Fibroblast of skin of left biceps (primary cell): ENCODE measurements at regions not wholly inside any gene's neighbourhood (a gene's known extent, or its start where the extent isn't known, plus 50 kb on each side); places are given as distances from the start of the nearest gene placed in this dataset.
"Not testable (repeated sequence)": the region's sequence is repeated elsewhere in the genome, so short reads cannot be mapped to it uniquely, and the experiment has no call there.

Experiments used
- DNase-seq, 2 experiments: peaks; one replicate each; pipeline ENCODE4 v3.0.0-alpha.2; 2013; ENCODE audit warnings: low read depth in 2 of 2

DNA sequence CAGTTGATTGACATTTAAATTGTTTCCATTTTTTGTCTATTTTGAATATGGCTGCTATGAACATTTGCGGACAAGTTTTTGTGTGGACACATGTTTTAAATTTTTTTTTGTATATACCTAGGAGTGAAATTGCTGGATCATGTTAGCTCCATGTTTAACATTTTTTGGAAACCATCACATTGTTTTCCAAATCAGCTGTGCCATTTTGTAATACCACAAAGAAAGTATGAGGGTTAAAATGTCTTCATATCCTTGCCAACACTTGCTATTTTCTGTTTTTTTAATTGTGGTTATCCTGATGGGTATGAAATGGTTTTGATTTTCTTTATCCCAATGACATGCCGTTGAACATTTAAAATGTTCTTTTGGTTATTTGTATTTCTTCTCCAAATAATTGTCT, 52.1 kb downstream of the CARTPT start:
- DNase-seq = no peak

DNA sequence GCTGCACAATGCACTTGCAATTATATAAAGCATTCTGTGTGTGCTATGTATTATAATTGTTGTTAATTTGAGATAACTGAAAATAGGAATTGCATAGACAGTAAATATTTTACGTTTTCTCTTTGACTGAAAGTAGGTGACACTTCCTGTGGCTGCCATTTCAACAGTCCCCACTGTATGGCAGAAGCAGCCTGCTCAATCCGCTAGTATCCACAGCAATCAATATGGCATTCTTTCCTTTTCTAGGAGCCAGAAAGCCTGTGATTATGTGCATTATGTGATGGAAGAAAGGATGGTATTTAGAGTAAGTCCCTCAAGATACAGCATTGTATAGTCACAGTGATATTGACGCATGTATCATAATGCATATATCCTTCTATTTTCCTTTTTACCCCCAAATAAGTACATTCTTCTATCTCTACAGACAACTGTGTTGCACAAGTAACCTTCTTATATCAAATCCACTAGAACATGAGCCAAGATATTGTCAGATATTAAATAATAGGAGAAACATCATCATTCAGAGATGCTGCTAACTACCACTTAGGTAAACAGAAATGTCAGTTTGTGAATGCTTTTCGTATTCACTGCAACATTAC, 59.7 kb downstream of the CARTPT start:
- peak in 1 of 2 experiments; percentile 11 for DNase-seq

DNA sequence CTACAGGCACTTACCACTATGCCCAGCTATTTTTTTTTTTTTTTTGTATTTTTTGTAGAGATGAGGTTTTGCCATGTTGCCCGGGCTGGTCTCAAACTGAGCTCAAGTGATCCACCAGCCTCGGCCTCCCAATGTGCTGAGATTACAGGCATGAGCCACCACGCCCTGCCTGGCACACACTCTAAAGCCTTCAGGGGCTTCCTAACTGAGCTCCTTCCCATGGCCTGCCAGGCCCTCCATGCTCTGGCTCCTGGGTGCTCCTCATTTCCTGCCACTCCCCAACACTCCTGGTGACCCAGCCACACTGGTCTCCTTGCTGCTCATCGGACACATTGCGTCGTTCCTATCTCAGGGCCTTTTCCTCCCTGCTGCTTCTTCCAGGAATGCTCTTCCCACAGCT, 61.5 kb downstream of the CARTPT start:
- no peak for DNase-seq

DNA sequence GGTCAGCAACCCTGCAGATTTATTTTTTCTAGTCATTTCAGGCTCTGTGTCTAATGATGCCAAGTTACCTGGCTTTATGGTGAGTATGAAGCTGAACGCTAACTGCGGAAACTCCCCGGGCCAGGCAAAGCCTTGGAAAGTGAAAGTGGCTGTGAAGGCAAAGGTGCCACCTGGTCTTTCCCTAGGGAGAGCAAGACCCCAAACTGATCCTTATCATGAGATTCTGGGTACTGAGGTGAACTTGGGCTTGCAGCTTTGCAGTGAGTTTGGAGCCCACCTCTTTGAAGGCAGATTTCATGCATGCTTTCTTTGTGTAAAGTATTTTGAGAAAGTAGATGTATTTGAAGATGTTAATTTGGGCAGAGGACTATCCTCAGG, 63.3 kb downstream of the CARTPT start:
- DNase-seq = no peak

DNA sequence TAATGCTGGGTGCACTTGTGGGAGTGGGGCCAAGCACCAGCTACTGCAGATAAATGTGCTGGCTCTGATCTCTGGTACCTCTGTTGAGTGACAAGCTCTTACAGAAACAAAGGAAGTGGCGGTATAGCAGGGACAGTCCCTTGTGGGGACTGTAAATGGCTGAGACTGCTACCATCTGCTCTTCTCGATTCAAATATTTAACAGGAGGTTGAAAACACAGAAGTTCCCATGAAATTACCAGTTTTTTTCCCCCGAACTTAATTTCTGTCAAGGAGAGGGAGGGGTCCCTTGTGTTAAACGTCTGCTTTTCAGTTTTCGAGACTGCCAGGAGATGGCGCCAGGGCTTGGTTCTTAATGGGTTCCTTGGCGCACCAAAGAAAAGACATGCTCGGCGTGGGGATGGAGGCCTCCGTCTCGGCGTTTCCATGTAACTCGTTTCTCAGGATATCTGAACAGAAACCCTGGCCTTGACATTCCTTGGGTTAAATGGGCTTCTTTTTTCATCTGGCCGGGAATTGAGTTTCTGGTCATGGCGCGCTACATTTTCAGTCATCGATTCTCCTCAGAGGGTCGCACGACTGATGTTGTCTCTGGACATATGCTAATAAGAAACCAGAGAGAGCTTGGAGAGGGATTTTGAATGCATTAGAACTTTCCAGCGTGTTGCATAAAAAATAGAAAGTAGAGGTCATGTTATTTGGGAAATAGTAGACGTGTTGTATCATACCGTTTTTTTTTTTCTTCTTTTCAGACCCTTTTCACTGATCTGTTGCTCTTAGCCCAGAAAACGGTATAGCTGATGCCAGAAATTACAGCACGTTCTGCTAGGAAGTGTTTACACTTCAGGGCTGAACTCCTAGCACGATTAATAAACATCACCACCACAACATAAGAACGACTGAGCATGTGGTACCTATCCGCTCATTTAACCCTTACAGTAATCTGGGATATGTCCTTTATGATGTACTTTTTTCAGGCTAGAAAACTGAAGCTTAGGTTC, 64.0 kb downstream of the CARTPT start:
- DNase-seq = peak; percentile 48 to 53

DNA sequence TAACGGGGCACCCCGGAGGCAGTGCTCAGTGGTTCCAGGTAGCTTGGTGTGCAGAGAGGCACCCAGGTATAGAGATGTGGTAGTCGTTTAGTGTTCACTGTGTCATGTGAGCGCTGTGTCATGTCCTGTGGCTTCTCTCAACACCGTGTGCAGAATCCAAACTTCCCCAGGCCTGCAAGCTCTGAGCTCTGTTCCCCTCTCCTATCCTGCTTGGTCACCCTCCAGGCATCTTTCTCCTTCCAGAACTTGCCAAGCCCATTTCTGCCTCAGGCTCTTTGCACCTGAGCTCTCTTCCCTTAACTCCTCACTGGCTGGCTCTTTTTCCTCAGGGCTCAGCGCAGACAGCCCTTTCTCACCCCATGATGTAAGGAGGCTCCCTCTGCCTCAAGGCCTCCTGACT, 64.8 kb downstream of the CARTPT start:
- DNase-seq = no peak

DNA sequence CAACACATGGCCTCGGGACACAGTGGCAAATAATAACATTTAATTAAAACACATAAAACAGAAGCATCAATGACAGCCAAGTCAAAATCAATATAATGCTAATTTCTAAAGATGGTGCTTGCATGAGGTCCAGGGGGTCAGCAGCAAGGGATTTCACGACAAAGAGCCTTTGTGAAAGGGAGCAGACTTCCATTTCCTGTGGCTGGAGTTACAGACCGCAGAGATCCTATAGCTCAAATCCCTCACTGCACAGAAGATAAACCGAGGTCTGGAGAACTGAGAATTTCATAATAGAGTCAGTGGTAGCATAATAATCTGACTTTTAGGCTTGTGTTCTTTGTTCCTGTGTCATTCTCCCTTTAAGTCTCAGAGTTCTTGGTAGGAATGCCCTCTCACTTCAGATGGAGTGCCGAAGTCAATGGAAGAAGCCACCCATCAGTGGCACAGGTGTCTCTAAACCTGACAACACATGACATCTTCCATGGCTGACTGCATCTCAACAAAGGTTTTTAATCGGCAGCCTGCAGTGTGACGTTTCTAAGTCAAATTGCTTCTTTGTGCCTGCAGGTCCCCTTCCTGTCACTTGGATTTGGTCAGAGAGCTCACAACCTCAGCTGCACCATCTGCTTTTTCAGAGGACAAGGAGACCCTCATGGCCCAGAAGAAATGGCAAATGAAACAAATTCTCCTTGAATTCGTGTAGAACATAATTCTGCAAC, 67.4 kb downstream of the CARTPT start:
- no peak for DNase-seq

DNA sequence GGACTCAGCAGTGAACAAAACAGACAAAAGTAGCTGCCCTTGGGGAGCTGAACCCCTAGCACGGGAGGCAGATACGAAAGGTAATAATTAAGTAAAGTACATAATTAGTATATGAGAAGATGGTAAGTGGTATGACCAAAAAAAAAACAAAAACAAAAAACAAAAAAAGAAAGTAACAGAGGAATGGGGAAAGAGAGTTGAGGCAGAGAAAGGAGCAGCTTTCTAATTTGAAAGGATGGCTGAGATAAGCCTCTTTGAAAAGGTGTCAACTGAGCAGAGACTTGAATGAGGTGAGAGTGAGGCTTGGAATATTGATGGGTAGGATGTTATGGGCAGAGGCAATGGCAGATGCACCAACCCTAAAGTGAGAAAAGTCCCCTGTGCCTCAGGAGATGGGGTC, 69.7 kb downstream of the CARTPT start:
- DNase-seq = no peak

DNA sequence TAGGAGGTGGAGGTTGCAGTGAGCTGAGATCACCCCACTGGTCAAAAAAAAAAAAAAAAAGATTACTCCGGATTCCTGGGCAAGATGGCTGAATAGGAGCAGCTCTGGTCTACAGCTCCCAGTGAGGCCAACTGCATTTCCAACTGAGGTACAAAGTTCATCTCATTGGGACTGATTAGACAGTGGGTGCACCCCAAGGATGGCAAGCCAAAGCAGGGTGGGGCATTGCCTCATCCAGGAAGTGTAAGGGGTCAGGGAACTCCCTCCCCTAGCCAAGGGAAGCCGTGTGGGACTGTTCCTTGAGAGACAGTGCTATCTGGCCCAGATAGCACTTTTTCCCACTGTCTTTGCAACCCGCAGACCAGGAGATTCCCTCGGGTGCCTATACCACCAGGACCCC, 70.7 kb downstream of the CARTPT start:
- no peak for DNase-seq

DNA sequence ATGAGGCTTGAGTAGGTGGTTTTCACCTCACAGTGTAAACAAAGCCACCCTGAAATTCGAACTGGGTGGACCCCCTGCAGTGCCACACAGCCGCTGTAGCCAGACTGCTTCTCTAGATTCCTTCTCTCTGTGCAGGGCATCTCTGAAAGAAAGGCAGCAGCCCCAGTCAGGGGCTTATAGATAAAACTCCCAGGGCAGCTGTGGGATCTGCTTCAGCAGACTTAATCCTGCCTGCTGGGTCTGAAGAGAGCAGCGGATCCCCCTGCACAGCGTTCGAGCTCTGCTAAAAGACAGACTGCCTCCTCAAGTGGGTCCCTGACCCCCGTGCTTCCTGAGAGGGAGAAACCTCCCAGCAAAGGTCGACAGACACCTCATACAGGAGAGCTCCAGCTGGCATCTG, 71.4 kb downstream of the CARTPT start:
- DNase-seq = no peak

DNA sequence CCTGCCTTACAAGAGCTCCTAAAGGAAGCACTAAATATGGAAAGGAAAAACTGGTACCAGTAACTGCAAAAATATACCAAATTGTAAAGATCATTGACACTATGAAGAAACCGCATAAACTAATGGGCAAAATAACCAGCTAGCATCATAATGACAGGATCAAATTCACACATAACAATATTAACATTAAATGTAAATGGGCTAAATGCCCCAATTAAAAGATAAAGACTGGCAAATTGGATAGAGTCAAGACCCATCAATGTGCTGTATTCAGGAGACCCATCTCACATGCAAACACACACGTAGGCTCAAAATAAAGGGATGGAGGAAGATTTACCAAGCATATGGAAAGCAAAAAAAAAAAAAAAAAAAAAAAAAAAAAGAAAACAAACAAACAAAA, 73.0 kb downstream of the CARTPT start:
- DNase-seq = not testable (repeated sequence)

DNA sequence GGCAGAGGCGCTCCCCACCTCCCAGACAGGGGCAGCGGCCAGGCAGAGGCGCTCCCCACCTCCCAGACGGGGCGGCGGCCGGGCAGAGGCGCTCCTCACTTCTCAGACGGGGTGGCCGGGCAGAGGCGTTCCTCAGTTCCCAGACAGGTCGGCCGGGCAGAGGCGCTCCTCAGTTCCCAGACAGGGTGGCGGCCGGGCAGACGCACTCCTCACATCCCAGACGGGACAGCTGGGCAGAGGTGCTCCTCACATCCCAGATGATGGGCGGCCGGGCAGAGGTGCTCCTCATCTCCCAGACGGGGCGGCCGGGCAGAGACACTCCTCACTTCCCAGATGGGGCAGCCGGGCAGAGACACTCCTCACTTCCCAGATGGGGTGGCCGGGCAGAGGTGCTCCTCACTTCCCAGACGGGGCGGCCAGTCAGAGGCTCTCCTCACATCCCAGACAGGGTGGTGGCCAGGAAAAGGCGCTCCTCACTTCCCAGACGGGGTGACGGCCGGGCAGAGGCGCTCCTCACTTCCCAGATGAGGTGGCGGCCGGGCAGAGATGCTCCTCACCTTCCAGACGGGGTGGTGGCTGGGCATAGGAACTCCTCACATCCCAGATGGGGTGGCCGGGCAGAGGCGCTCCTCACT, 75.1 kb downstream of the CARTPT start:
- no peak for DNase-seq

DNA sequence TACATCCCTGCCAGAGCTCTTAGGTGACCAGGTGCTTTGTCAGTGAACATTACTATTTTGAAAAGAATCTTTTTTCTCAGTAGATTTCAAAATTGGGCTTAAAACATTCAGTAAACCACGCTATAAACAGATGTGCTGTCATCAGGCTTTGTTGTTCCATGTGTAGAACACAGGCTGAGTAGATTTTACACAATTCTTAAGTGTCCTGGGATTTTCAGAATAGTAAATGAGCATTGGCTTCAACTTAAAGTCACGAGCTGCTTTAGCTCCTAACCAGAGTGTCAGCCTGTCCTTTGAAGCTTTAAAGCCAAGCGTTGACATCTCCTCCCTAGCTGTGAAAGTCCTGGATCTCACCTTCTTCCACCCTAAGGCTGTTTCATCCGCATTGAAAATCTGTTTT, 83.6 kb downstream of the CARTPT start:
- no peak for DNase-seq

DNA sequence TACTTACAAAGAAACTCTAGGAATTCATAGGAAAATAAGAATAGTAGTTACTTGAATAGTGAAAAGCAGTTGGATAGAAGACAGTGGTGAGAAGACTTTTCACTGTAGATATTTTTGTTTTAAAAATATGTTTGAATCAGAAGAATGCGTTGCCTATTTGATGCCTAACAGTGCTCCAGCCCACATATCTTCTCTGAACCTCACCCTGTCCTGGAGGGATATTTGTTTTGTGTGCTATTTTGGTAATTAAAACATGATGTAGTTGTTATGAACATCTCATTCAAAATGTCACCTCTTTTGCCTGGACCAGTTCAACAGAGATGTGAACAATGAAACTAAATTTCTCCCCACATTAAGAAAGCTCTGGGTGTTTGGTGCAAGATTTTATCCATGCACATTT, 87.6 kb downstream of the CARTPT start:
- DNase-seq = no peak

DNA sequence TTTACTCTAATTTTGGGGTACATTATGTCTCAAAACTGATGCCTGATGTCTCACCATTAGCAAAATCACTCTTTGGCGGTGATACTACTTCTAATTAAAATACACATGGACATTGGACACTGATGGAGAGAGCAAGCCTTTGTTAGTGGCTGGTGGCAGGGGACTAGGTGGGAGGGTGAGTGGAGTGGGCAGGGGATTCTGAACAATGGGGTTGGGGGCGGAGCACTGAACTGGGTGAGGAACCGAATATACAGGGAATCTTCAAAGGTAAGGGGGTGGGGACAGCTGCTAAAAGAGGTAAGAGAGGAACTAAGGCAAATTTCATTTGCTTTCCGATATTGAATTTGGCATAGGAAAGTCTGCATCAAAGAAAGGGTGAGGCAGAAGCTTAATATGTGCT, 88.8 kb downstream of the CARTPT start:
- DNase-seq = no peak

DNA sequence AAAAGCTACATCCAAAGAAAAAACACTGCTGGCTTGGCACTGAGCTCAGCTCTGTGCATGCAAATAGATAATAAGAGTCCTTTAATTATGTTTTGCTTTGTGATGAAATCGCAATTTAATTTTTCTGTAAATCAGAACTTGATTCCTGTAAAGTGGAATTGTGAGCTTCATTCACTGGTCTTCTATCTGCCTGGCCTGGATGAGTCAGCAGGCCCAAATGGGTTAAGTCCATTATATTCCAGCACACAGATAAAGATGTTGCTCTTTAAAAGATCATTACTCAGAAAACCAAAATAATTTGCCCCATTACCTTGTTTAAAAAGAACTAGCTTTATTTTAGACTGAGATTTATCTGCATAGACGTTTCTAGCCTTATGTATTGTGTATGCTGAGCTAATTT, 90.4 kb downstream of the CARTPT start:
- no peak for DNase-seq

DNA sequence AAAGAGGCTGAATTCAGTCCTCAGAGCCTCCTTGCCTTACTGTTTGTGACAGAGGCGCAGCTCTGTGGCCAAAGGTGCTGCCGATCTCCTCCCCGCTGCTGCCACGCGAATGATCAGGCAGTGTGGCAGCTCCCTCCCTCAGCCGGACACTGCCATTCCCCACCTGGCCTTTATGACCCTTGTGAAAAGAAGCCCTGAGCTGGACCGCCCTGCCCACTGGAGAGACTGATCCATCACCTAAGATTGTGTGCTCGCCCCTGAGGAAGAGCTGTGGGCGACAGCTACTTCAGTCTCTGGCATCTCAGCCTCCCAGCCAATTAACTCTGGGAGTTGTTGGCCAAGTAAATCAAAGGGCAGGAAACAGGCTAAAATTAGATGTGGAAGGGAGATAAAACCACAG, 90.9 kb downstream of the CARTPT start:
- DNase-seq = no peak

DNA sequence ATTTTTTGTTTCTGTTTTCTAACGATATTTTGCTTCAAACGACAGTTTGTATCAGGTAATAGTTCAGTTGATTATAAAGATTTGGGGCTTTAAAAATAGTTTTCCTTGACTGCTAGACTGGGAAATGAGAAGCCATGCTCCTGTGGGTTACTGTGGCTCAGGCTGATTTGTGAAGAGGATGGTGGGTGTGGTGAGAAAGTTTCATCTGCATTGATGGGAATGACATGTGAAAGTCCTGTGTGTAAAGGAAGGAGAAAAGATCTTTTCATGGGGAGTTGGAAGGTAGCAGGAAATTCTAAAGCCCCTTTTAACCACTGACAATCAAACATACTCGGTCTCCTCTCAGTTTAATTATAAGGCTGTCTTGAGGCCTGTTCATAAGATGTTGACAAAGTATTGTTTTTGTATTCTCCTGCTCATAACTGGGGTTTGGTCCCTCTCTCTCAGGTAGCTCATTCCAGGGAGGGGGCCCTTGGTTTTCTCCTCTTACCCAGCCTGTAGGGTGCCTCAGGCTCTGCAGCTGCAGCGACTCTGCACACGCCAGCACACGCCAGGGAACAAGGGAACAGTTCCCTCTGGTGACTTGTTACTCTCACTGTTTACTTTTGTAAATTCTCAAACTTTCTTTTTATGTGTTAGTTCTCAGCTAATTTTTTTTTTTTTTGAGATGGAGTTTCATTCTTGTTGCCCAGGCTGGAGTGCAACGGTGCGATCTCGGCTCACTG, 91.6 kb downstream of the CARTPT start:
- no peak for DNase-seq

DNA sequence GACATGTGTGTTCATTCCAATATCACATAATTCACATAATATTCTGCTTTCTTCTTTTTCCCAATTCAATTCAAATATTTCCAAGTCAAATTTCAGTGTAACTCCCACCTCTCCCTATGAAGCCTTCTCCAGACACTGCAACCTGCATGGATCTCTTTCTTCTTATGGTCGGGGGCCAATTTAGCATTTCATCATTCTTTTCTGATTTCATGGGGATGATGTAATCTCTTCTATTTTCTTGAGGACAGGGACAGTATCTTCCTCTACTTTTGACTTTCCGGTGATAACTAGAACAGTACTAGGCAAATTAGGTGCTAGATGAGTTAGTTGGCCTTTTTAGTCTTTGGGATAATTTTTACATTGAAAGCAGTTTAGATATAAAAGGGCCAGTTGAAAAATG, 92.7 kb downstream of the CARTPT start:
- no peak for DNase-seq

DNA sequence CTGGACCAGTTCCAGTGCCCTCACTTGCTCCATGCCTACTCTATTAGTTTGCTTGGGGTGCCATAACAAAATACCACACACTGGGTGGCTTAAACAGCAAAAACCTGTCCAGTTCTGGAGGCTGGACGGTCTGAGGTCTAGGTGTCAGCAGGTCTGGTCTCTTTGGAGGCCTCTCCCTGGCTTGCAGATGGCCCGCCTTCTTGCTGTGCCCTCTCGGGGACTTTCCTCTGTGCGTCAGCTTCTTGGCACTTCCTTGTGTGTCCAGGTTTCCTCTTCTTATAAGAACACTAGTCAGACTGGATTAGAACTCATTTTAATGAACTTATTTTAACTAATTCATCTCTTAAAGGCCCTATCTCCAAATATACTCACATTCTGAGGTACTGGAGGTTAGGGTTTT, 97.2 kb downstream of the CARTPT start:
- DNase-seq = no peak

DNA sequence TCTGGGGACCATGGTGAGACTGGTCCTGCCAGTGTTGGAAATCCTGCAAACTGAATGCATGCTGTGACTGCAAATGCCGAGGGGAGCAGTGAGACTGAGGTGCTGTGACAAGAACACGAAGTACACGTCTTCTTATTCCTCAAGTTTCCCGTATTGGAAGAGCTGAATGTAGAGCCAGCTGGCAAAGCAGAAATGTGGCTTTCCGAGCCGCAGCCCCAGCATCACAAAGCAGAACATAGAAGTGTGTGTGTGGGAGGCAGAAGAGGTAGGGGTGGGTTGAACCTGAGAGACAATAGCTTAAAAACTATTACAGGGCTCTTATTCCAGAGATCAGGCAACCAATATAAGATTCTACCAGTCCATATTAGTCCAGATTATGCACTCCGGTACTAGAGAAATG, 98.8 kb downstream of the CARTPT start:
- no peak for DNase-seq

DNA sequence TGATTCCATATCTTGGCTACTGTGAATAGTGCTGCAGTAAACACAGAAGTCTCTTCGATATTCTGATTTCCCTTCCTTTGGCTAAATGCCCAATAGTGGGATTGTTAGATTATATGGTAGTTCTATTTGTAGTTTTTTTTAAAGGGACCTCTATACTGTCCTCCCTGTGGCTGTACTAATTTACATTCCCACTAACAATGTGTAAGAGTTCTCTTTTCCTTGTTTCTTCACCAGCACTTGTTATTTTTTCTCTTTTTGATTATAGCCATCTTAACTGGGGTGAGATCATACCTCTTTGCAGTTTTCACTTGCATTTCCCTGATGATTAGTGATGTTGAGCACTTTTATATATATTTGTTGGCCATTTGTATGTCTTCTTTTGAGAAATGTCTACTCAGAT, 102.0 kb downstream of the CARTPT start:
- no peak for DNase-seq
